GM19395 (cell line): ENCODE measurements at regions not wholly inside any gene's neighbourhood (a gene's known extent, or its start where the extent isn't known, plus 50 kb on each side); places are given as distances from the start of the nearest gene placed in this dataset.

Source experiments
- ATAC-seq: cut with Tn5 transposase; IDR thresholded peaks from one replicate; pipeline ENCODE4 v1.9.1; 2021; ENCODE audit warnings: mild to moderate bottlenecking, moderate library complexity; ENCODE audit not compliant: unreplicated experiment

DNA sequence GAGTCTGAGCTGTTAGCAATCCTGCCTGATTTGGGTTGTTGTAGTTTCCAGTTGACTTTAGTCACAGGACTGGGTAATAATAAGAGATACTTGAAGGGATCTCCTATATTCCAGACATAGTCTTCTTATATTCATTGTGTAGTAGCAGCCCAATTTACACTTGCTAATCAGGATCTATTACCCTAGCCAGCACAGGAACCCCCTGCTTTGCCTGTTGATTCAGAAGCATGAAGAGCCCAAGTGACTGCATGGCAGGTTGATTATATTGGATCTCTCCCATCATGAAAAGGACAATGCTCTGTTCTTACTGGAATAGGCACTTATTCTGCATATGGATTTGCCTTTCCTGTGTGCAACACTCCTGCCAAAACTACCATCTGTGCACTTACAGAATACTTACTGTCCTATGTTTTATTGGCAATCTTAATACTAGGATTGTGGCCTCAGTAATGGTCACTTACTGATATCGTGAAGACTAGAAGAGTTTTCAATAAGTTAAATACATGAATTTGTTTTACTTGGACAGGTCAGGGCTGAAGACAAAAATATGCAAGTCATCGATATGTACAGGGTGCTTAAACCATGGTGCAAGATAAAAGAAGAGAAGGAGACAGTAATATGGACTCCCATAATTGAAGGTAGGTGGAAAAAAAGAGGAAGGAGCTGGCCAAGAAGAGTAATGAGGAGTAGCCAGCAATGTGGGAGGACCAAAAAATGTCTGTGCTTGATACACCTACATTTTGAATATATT is 304.1 kb downstream of the MCTP2 start:
- no peak for ATAC-seq

DNA sequence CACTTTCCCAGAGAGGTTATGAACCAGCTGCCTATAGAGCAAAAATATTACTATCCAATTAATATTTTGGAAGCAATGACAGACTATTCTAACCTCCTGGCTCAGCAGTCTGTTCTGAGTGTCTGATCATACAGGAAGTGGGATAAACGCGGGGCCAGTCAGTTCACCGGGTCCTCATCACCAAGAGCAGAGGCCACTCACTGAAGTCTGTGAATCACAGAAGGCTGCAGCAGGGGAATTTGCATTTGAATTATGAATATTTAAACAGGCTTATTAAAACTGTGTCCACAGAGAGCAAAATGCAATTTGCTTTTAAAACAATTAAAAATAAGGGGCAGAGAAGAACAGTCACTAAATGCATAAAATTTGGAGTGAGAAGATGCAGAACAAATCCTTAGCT is 305.2 kb downstream of the MCTP2 start:
- ATAC-seq, result no peak

DNA sequence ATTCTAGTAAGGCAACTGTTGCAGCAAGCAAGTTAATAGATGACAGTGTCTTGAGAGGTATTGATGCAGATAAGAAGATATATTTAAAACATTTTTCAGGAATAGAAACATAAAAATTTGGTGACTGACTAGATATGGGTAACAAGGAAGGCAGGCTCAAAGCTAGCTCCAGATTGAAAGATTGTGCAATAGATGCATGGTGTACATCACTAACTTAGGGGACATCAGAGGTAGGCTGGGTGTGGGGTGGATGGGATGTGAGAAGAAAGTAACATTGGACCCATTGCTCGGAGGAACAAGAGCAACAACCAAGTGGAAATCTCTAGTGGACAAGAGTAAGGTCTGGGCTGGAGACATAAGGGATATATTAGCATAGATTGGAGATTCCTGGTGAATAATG is 306.9 kb downstream of the MCTP2 start:
- ATAC-seq, result no peak

DNA sequence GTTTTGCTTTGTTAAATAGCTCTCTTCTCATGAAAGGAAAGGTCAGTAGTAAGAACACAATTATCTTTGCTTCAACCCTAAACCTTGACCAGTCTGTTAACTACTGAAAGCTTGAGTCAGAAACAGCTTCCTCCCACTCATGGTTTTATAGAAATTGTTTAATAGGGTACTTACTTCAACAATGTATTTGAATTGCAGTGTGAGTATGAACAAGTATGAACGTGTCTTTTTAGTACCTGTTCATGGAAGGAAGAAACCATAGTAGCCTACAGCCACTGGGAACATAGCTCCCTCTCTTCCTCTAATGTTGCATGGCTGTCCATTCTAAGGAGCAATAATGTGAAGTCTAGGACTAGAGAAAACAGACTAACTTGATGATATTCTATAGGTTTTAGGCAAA is 311.0 kb downstream of the MCTP2 start:
- ATAC-seq, result no peak

DNA sequence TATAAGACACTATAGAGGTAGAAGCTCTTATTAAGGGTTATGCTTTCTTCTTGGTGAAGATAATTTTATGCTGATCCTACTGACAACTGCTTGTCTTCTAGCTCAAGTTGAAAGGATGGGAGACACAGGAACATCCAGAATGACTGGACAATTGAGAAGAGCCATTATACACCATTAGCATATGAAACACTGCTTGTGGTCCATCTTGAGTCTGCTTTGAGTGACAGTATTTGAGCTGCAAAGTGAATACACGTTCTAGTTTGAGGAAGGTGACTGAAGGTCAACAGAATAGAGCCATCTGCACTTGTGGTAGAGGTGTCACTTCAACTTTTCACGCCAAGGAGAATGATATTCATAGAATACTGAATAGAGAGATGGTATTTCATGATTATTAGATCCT is 315.4 kb downstream of the MCTP2 start:
- no peak for ATAC-seq

DNA sequence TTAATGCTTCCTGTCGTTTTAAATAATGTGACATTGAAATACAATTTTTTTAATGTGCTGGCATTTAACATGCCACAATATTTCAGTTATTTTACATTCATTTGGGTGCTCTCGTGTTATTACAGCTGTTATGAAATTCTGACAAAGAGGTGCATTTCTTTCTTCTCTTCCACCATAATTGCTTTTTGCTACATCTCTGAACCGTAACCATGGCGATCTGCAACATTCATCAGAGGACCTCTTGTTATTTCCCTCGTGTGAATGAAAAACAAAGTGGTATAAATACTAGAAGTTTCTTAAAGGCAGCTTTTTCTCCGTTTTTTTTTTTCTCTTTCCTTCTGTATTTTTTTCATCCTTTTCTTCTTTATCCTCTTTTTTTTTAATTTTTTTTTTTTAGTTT is 316.4 kb downstream of the MCTP2 start:
- no peak for ATAC-seq

DNA sequence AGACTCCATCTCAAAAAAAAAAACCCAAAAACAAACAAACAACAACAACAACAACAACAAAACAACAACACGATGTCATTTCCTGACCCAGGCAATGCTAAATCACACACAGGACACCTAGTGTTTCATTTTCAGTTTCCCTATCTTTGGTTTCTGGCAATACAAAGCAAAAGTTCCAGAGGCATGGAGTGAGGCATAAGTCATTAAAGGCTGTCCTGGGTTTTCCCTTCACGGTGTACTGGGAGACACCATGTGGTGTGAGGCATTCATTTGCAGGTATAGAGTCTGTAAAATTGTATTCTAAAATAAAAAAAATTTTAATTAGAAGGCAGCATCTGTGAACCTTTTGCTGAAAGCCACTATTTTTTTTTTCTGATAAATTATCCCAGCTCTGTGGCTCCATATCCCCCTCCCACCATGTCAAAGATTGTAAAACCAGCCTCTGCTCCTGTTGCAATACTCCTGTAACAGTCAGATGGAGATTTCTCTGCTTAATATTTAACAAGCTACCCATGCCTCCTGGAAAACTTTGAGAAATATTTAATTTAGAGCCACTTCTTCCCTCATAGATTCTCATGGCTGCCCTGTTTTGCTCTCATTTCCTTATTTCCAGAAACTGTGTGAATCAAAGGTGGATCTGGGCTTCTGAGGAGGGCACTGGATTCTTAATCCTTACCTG is 324.6 kb downstream of the MCTP2 start:
- ATAC-seq, result no peak

DNA sequence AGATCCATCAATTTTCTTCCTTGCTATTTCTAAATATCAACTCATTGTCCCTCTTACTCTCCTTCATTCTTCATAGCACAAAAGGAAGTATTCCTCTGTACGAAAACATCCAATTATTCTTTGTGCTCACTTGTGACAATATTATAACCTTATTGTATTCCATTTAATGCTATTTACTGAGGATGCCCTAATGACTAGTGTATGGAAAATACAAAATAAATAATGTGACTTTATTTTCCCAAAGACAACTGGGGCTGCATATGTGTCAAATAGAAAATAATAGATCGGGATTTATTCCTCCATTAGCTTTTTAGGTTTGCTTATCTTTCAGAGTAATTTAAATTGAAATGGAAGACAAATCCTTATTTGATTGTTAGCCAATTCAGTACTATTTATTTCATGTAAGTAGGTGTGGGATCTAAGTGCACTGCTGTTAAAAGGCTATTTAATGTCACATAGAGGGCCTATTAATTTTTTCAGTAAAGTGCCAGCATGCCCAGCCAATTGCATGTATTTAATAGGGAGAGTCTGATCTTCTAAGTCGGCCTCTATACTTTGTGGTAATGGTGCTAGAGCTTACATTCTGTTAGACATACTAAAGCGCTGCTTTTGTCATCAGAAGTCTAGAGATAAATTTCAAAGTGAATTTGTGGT is 329.8 kb downstream of the MCTP2 start:
- no peak for ATAC-seq

DNA sequence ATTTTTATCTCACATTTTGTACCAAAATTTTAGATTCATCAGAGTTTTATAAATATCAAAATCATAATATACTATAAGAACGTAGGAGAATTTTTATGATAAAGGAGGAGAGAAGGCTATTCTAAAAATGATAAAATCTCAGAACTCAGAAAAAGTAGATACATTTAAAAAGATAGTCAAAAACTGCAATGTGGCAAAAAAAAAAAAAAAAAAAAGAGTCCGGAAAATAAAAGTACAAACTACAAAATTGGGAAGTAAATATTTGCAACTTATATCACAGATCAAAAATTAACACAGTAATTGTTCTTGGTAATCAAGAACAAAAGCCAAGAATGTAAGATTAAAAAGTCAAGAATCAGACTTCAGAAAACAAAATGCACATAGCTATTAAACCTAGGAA is 332.1 kb downstream of the MCTP2 start:
- ATAC-seq, result no peak

DNA sequence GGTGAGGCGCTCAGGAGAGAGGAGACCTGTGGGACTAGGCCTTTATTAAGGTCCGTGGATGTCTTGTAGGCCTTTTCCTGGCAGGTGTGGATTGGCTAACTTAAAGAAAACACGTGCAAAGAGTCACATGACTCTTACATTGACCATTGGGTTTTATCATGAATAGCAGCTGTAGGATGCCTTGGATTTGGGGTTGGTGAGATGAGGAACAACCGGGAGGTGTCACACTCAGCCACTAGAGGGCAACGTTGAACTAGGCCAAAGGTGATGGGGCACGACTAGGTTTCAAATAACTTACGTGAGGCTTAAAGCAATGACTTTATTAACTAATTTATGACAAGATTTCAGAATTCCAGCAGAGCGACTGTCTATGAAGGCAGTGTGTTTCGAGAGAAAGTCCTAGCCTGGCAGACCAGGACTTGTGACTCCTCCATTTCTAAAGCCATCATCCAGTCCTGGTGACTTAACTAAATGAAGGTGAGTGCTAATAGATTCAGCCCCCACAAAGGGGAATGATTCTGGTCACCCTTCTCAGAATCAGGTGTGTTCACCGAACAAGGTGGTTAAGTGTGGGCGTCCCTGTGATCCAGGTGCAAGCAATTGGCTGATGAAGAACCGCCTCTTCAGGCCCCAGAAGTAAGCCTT is 345.6 kb downstream of the MCTP2 start:
- ATAC-seq, result peak; percentile 85

DNA sequence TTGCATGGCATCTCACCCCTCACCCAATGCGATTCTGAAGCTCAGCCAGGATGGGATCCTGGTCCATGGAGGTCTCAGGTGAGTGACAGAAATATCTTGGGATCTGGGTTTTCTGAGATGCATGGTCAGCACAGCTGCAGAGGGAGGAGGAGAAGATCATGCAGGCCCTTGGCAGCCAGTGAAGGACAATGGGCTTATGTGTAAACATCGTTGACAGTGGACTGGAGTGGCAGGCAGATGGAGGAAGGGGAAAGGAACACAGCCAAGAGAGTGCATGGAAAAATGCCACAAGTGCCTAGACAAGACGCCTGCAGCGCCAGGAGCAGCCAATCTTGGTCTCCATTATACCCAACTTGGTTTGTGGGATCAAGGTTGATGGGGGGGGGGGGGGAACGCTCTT is 347.9 kb downstream of the MCTP2 start:
- ATAC-seq, result no peak

DNA sequence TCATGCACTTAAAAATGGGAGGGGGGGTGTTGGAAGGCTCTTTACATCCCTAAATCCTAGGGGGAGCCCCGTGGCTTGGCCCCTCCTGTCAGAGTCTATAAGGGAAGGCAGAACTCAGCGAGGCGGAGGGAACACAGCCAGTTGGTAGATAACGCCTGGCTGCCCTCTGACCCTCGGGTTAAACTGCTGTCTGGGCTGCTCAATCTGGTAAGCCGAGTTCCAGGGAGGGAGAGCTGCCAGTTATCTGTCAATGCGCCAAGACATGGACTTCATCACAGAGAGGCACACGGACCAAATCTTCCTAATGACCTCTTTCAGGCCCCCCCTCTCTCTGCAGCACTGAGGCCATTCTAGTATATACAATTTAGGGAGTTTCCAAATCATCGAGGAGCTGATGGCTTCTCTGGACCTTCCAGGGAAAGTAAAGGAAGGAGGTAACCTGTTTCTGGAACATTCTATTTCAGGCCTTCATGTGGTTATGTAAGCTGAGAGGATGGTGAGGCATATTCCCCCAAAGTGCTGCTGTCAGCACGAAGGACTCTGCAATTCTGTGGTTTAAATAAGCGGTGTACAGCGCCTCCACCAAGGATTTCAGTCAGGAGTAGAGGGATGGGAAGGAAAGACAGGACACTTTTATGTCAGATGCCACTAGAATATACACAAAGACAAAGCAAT is 349.0 kb downstream of the MCTP2 start:
- ATAC-seq, result no peak

DNA sequence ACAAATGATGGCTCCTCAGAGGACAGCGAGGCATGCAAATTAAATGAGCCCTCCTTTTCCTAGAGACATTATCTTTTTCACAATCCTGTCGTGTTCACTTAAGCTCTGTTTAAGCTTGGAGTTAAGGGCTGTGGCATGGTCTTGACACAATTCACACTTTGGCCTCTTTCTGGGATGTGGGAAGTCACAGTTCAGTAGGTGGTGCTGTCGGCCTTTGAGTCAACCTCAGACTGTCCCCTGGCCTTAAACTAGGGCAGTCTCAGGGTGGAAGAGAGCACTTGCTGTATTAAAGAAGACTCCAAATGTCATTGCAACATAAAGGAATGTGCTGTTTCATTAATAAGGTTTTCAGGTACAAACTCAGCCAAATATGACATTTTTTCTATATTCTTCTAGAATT is 351.0 kb downstream of the MCTP2 start:
- ATAC-seq, result peak; percentile 41

DNA sequence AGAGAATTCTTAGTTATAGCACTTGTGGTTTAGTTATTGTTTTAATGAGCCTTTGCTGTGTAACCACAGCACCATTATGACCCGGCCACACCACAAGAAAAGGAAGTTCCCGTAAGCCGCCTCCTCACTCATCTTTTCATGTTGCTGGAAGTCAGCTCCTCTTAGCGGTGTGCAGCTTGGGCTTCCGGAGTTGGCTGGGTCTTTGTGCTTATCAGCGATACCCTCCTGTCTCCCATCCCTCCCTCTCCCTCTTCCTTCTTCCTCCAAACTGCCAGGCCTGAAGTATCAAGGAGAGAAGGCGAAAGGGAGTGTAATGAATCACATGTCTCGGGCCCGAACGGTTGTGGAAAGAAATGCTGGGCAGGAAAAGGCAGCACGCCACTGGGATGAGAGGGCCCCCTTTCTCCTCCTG is 353.5 kb downstream of the MCTP2 start:
- ATAC-seq, result peak; percentile 85

DNA sequence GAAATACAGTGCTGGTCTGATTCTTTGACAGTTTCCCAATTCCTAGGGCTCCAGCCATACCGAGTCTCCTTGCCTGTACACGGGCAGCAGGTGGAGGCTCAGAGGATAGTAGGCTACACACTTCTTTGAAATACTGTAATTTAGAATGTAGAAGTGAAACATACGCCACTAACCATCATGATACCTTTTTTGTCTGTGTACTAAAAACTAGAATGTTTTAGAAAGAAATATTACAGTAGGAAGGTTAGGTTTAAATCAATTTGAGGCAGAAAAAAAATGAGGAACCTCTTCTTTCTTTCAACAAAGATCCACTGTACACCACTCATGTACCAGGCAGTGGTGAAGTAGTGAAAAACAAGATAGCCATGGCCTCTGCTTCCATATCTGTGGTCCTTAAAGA is 354.7 kb downstream of the MCTP2 start:
- ATAC-seq, result peak; percentile 72

DNA sequence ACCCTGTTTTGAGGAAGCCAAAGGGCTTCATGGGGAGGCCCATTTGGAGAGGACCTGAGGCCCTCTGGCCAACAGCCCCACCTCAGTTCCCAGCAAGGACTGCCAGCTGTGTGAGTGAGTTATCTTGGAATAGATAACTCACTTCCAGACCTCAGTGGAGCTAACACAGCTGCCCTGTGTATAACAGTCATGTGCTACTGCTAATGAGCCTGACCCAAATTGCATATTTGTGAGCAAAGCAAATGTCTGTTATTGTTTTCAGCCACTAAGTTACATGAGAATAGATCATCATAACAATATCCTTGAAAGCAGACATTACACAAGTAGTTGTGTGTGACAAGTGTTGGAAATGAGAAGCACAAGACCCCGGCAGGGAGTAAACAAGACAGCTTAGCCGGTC is 355.8 kb downstream of the MCTP2 start:
- no peak for ATAC-seq

DNA sequence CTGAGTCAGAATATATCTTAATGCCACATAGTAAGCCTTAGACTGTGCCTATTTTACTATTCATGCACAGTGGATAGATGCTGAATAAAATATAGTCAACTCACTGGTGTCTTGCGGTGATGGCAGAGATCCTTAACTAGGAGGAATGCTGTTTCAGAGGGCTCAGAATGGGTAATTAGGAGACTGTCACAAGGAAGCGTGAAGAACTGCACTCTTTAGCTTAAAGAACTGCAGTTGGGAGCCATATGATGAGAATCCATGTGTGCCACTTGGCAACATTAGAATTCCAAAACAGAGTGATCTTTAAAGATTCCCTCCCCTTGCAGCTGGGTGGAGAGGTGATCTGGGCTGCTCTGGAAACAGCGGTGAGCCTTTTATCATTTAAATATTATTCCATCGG is 357.6 kb downstream of the MCTP2 start:
- no peak for ATAC-seq

DNA sequence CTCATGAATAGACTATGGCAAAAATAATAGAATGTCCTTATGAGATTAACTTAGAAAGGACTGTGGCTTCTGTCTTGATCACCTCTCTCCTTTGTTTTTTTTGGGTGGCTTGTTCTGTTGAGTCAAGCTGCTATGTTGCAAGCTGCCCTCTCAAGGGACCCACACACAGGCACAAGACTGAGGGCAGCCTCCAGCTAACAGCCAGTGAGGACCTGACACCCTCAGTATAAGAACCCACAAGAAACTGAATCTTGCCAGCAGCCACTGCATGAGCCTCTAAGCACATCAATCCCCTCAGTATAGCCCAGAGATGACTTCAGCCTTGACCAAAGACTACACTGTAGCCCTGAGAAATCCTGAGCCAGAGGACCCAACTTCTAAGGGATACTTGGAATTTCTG is 361.1 kb downstream of the MCTP2 start:
- no peak for ATAC-seq

DNA sequence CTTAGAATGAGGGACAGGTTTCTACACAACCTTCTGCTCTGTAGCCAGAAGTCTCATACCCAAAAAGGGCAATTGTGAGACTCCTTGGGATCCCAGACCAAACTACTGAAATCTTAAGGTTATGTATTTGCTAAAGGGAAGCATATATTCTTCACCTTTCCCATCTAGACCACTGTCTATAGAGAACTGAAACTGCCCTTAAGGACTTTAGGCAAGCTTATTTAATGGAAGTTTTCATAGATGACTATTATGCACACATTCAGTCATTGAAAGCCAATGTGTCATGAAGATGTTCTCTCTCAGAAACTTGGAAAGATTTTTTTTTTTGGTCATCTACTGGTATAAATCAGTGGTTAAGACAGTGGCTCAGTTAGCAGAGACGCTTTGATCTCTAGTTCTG is 365.3 kb downstream of the MCTP2 start:
- ATAC-seq, result no peak

DNA sequence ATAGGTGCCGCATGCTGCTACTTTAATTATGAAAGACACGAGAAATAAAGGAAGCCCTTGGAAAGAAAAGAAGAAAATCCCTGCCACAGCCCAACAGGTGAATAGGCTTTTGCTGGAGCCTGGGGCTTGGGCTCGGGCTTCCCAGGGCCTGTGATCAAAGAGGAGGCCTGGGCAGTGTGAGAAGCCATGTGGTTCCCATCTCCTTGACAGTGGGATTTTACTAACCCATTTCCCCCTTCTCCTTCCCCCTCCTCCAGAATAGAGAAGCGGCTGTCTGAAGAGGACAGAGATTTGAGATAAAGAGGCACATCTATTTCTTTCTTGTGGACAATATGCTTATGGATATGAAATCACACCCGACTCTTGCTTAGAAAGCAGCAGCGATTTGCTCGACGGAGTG is 369.1 kb downstream of the MCTP2 start:
- no peak for ATAC-seq

DNA sequence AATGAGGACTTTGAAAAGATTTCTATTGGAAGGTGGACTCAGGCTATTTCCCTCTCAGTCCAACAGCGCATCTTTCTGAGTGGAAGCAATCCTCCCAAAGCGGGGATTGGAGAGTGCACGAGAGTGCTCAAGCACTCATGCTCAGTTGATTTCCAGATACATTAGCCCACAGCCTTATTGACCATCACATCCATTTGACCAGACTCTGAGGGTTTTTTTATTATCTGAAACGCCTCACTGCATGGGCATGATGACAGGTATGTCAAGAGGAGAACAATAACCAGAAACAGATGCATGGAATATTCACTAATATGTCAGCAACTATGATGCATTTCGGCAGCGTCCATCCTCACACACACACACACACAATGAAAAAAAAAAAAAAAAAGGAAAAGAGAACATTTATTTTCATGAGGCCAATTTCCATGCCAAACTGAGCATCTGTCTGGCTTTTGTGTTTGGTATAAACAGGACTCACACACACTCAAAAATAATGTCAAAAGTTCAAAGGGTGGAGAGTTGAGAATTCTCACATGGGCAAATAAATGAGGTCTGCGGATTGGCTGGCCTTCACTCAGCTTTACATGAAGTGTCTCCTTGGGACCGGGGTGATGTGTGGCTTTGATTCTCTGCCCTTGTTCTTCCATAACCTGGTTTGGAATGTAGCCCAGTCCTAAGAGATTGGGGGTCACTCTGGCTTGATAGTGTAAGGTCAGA is 371.6 kb downstream of the MCTP2 start:
- no peak for ATAC-seq
